ENCODE measurements at regions not wholly inside any gene's neighbourhood (a gene's known extent, or its start where the extent isn't known, plus 50 kb on each side); places are given as distances from the start of the nearest gene placed in this dataset.

DNA sequence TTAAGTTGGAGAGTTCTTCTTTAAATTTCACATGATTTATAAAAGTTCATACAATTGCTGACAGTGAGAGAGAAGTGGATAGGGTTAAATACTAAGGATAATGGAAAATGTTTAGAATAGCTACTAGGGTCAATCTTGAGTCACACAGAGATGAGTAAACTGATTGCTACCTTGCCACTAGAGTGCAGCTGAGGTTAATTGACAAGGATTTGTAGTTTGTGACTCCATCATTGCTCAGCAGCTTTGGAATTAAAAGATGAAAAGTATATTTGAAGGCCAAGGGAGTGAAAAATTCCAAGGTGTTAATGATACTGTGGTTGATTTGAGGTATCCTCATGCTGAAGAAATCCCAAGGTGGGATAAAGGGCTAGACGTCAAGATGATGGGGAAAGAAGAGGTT is 524.0 kb downstream of the UTRN start:
- TF ChIP-seq, protein P1, sequence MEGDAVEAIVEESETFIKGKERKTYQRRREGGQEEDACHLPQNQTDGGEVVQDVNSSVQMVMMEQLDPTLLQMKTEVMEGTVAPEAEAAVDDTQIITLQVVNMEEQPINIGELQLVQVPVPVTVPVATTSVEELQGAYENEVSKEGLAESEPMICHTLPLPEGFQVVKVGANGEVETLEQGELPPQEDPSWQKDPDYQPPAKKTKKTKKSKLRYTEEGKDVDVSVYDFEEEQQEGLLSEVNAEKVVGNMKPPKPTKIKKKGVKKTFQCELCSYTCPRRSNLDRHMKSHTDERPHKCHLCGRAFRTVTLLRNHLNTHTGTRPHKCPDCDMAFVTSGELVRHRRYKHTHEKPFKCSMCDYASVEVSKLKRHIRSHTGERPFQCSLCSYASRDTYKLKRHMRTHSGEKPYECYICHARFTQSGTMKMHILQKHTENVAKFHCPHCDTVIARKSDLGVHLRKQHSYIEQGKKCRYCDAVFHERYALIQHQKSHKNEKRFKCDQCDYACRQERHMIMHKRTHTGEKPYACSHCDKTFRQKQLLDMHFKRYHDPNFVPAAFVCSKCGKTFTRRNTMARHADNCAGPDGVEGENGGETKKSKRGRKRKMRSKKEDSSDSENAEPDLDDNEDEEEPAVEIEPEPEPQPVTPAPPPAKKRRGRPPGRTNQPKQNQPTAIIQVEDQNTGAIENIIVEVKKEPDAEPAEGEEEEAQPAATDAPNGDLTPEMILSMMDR (conservative IDR thresholded peaks at IDR 0.05; ENCODE audit: low read depth, low read length), result no peak
- TF ChIP-seq EZH2 (IDR thresholded peaks at IDR 0.05; ENCODE audit: borderline replicate concordance, low read depth, low read length, poor library complexity, severe bottlenecking), result no peak
